Astrocyte of the spinal cord (primary cell): ENCODE measurements at regions not wholly inside any gene's neighbourhood (a gene's known extent, or its start where the extent isn't known, plus 50 kb on each side); places are given as distances from the start of the nearest gene placed in this dataset.

Experiments
- DNase-seq: peaks from one replicate; pipeline ENCODE4 v3.0.0; 2011; ENCODE audit warnings: low read depth, low spot score
- H3K4me3 ChIP-seq: 2 replicates; pipeline ENCODE4 v1.5.1; 2011; ENCODE audit warnings: low read depth, mild to moderate bottlenecking, low read length, moderate library complexity
- in situ Hi-C: cut with HindIII; loops from 2 replicates; pipeline ENCODE4 v1.10.0; 2017; ENCODE audit warnings: low sequenced_read_pairs
- TF ChIP-seq, protein P1 (sequence below): IDR thresholded peaks from 2 replicates; pipeline ENCODE4 v1.5.1; 2012; ENCODE audit warnings: low read depth, mild to moderate bottlenecking, low read length, inconsistent platforms

DNA sequence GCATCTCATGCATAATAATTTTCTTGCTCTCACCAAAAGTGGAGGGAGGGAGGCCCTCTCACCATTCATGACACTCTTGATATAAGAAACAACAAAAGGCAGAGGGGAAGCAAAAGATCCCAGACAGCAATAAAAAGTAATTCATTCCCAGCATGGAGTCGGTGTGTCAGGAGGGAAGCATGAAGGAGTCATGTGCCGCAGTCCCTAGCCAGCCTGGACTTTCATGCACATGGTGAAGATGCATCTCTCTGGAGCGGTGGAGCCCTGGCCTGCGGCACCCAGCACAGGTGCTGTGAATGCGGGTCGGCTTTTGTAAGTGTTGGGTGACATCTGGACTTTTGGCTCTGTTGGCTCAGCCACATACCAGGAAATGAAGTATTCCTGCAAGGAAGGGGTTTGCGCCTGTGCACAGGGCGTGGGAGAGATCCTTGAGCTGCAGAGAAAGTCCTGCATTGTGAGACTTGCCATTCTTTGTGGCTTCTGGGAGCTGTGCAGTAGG, 119.4 kb downstream of the COPS8 start:
- in situ Hi-C loops = no loop called here
- DNase-seq = peak; percentile 72
- no peak overlapping the region for H3K4me3 ChIP-seq
- TF ChIP-seq, protein P1, sequence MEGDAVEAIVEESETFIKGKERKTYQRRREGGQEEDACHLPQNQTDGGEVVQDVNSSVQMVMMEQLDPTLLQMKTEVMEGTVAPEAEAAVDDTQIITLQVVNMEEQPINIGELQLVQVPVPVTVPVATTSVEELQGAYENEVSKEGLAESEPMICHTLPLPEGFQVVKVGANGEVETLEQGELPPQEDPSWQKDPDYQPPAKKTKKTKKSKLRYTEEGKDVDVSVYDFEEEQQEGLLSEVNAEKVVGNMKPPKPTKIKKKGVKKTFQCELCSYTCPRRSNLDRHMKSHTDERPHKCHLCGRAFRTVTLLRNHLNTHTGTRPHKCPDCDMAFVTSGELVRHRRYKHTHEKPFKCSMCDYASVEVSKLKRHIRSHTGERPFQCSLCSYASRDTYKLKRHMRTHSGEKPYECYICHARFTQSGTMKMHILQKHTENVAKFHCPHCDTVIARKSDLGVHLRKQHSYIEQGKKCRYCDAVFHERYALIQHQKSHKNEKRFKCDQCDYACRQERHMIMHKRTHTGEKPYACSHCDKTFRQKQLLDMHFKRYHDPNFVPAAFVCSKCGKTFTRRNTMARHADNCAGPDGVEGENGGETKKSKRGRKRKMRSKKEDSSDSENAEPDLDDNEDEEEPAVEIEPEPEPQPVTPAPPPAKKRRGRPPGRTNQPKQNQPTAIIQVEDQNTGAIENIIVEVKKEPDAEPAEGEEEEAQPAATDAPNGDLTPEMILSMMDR = no peak

DNA sequence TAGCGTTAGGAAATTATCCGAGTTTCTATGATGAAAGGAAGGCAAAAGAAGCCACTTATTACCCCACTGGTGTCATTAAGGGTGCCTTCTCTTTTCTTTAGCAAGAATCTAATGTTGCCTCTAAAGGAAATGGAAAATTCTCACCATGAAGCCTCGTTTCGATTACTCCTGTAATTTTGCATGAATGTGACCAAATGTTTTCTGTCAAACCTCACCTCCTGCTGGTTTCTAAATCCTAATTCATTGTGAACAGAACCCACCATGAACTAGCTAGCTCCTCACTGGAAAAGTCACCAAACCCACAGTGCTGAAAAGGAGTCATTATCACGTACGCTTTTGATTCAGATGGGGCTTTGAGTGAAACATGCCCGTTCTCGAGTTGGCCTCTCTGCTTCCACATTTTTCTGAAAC, 119.9 kb downstream of the COPS8 start:
- H3K4me3 ChIP-seq = no peak overlapping the region
- in situ Hi-C loops = no loop called here
- DNase-seq = no peak
- TF ChIP-seq, protein P1 = no peak

DNA sequence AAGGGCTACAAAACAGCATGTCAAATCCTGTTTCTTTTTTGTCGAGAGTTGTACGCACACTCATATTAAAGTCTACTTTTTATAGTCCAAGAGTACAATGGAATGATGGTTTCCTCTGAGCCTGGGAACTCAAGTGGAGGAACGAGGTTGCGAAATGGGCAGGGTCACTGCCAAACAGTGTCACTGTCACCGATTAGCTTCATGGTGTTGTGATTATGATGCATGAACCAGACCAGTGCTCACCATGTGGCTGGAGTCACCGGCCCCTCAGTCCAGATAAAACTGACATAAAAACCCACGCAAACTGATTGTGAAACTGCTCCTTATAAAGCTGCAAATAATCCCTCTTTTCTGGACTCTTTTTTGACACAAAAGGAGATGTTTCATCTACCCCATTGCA, 122.0 kb downstream of the COPS8 start:
- H3K4me3 ChIP-seq = no peak overlapping the region
- TF ChIP-seq, protein P1 = no peak
- in situ Hi-C loops = no loop called here
- DNase-seq = no peak

DNA sequence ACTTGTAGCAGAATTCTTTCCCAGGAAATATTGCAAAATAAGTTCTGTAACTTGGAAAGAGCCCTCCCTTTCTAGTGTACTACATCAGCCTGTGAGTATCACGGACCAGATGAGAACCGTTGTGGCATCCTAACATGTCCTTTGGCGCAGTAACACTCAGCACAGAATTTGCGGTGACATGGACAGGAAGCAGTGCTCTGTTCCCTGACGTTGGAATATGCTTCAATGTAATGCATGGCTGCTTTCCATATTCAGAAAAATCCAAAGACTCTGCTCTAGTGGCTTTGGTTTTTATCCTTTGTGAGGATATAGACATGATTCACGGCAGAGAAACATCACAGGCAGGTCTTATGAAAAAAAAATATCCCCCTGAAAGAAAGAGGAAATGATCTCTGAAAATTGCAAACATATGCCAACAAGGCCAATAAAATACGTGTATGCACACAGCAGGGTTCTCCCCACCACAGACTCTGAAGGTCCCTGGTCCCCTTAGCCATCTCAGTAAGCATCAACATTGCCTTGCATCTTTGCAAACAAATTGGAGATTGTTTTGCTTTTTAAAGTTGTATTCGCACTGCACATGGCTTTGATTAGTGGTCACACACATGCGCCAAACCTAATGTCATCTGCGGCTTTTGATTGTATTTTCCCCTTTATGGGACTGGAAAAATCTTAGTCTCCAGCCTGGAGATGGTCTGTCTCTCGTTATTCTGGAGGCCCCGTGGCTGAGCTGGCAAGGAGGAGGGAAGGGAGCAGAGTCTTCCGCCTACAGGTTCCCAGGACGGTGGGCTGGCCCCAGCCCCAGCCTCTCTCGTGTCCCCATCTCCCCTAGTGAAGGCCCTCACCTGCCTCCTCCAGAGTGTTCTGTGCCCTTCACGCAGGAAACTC, 122.9 kb downstream of the COPS8 start:
- H3K4me3 ChIP-seq = no peak overlapping the region
- in situ Hi-C loops = no loop called here
- DNase-seq = peak; percentile 90
- TF ChIP-seq, protein P1 = no peak

DNA sequence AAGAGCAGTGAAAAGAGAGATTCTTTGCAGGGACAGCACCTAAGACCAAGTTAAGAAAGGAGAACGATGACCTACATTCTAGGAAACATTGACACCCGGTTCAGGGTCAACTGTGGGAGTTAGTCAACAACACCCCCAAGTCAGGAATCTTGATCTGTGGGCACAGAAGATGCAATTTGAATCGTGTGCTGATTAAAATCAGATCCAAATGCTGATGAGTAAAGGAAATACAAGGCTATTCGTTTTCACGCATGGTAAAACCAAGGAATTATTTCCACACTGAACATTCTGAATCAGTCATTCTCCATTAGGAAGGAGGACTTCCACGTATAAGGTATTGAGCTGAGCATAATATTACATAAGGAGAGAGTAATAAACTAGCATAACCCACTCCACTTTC, 124.2 kb downstream of the COPS8 start:
- no peak for DNase-seq
- H3K4me3 ChIP-seq = no peak overlapping the region

DNA sequence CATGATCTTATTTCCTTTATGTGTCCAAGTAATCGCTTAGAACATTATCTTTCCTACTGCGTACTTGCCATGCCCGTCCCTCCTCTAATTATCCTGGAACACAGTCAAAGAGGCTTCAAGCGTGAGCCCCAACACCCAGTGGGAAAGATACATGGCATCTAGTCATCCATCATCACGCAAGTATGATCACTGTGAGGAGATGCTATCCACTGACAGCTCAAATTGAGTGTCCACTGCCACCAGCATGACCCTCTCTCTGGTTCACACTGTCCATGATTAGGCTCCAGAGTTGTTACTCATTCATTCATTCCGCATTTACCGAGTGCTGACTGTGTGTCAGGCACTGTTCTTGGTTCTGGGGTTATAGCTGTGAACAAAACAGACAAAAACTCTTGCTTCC, 124.6 kb downstream of the COPS8 start:
- H3K4me3 ChIP-seq = no peak overlapping the region
- DNase-seq = no peak
- in situ Hi-C loops = no loop called here
- TF ChIP-seq, protein P1 = no peak

More for the DNA sequence above, 124.2 kb downstream of the COPS8 start:
- in situ Hi-C loops = no loop called here
- TF ChIP-seq, protein P1 = no peak
